K562 (cell line): ENCODE measurements at regions not wholly inside any gene's neighbourhood (a gene's known extent, or its start where the extent isn't known, plus 50 kb on each side); places are given as distances from the start of the nearest gene placed in this dataset.

Experiments
- ATAC-seq: fragments of 200-7000 bp; cut with Tn5 transposase; 3 replicates; pipeline ENCODE4 v1.9.1; 2020; ENCODE audit warnings: moderate library complexity
- BruUV-seq: library from RNA; stranded (reverse); fragments of 400-500 nt; replicated peaks from 2 replicates; lab custom pipeline; 2021; lab: Mats Ljungman, UMichigan
- CTCF ChIA-PET: fragments of 300-600 bp; formaldehyde crosslinking; extraction: SDS; loops from one replicate; lab custom pipeline; 2021; ENCODE audit warnings: low intra/inter-chr PET ratio; lab: Yijun Ruan, JAX
- POLR2A ChIA-PET: fragments of 300-600, 350-650 bp; sonication (Branson Sonifier 250); formaldehyde crosslinking; extraction: SDS; loops from one replicate; lab custom pipeline; 2021; ENCODE audit warnings: antibody characterized with exemption, inconsistent platforms; lab: Yijun Ruan, JAX
- DNase-seq, 4 experiments: peaks; one replicate each; pipeline versions ENCODE4 v3.0.0 to v3.0.0-alpha.2; 2011 to 2018; ENCODE audit warnings: low spot score in 3 of 4, mixed read lengths in 3 of 4; ENCODE audit errors: extremely low read depth in 1 of 4
- FAIRE-seq: peaks from 2 replicates; lab custom pipeline; 2011; peaks lifted over from hg19 to GRCh38; lab: Jason Lieb, UNC
- H2AFZ ChIP-seq: 2 replicates; pipeline ENCODE4 v1.6.0; 2011; ENCODE audit warnings: low read depth, low read length, control low read depth, inconsistent platforms
- H3K27ac ChIP-seq: fragments of 200-600 bp; 3 replicates; pipeline ENCODE4 v1.8.0; 2011; ENCODE audit warnings: low read depth, mild to moderate bottlenecking, control low read depth, inconsistent platforms, low read length, moderate library complexity, mixed read lengths; ENCODE audit errors: extremely low read depth
- H3K27me3 ChIP-seq, 2 experiments: fragments of 300-600 bp in 1 of 2; 2 replicates in 1 of 2; 3 replicates in 1 of 2; pipeline versions ENCODE4 v1.6.0 to v1.8.0; 2011; ENCODE audit warnings: inconsistent platforms in 2 of 2, low read length in 2 of 2, mild to moderate bottlenecking in 1 of 2, mixed read lengths in 1 of 2, moderate library complexity in 1 of 2; ENCODE audit not compliant: control insufficient read depth in 2 of 2, insufficient read depth in 2 of 2
- H3K36me3 ChIP-seq: fragments of 300-600 bp; 3 replicates; pipeline ENCODE4 v1.8.0; 2011; ENCODE audit warnings: mild to moderate bottlenecking, low read length, inconsistent platforms; ENCODE audit not compliant: control insufficient read depth, insufficient read depth
- H3K4me1 ChIP-seq, 2 experiments: fragments of 200-600 bp in 1 of 2; replicated peaks in 1 of 2; 2 replicates in 1 of 2; 3 replicates in 1 of 2; pipeline versions ENCODE4 v1.5.1 to v1.8.0; 2011; ENCODE audit warnings: inconsistent platforms in 2 of 2, low read length in 2 of 2, mild to moderate bottlenecking in 1 of 2, mixed read lengths in 1 of 2, moderate library complexity in 1 of 2; ENCODE audit not compliant: control insufficient read depth in 2 of 2, insufficient read depth in 2 of 2
- H3K4me2 ChIP-seq: 2 replicates; pipeline ENCODE4 v1.6.1; 2011; ENCODE audit warnings: low read length, control low read depth, inconsistent platforms, mixed read lengths; ENCODE audit not compliant: insufficient read depth
- H3K4me3 ChIP-seq: fragments of 200-600 bp; sonication (generic), shearing (Covaris generic); 2 replicates; pipeline ENCODE4 v1.5.1; 2016; ENCODE audit warnings: control low read depth, inconsistent platforms
- H3K79me2 ChIP-seq: fragments of 200-600 bp; 3 replicates; pipeline ENCODE4 v1.8.0; 2011; ENCODE audit warnings: low read length, inconsistent platforms; ENCODE audit not compliant: control insufficient read depth, insufficient read depth
- H3K9ac ChIP-seq, 2 experiments: 2 replicates each; pipeline versions ENCODE4 v1.6.0 to v1.6.1; 2011; ENCODE audit warnings: low read depth in 2 of 2, low read length in 2 of 2, control low read depth in 1 of 2, inconsistent platforms in 1 of 2, mild to moderate bottlenecking in 1 of 2, mixed read lengths in 1 of 2; ENCODE audit not compliant: insufficient read depth in 1 of 2
- H3K9me1 ChIP-seq: one replicate; pipeline ENCODE4 v1.6.0; 2011; ENCODE audit warnings: inconsistent platforms, mild to moderate bottlenecking, low read length, moderate library complexity; ENCODE audit not compliant: control insufficient read depth, insufficient read depth
- H3K9me3 ChIP-seq: replicated peaks from 2 replicates; pipeline ENCODE4 v1.5.1; 2011; ENCODE audit warnings: low read depth, low read length, inconsistent platforms; ENCODE audit not compliant: control insufficient read depth, insufficient read depth
- H4K20me1 ChIP-seq: replicated peaks from 2 replicates; pipeline ENCODE4 v1.6.1; 2011; ENCODE audit warnings: low read length, inconsistent platforms, mixed read lengths; ENCODE audit not compliant: control insufficient read depth, insufficient read depth
- CBX3 ChIP-seq, 2 experiments: IDR thresholded peaks; 1 replicate in 1 of 2; 2 replicates in 1 of 2; pipeline ENCODE4 v1.6.1; 2012; ENCODE audit warnings: inconsistent platforms in 2 of 2, low read length in 2 of 2, borderline replicate concordance in 1 of 2, control low read depth in 1 of 2
- FOXA1 ChIP-seq: fragments of 450-650 bp; IDR thresholded peaks from 2 replicates; pipeline ENCODE4 v1.6.1; 2016; ENCODE audit warnings: mild to moderate bottlenecking, borderline replicate concordance
- HIVEP1 ChIP-seq: fragments of 250-450 bp; sonication (Bioruptor Pico); IDR thresholded peaks from 2 replicates; pipeline ENCODE4 v1.4.0; 2020; ENCODE audit warnings: mild to moderate bottlenecking
- HNRNPH1 ChIP-seq: fragments of 200-400 bp; formaldehyde crosslinking; optimal IDR thresholded peaks from 2 replicates; pipeline ENCODE3; 2017; ENCODE audit warnings: low read depth, mild to moderate bottlenecking, low read length, moderate library complexity
- MXI1 ChIP-seq: IDR thresholded peaks from 2 replicates; pipeline ENCODE4 v1.6.1; 2011; ENCODE audit warnings: low read depth, mild to moderate bottlenecking, improper control_type of control experiment, low read length
- NFATC3 ChIP-seq: fragments of 450-650 bp; IDR thresholded peaks from 2 replicates; pipeline ENCODE4 v1.6.1; 2017; ENCODE audit warnings: mild to moderate bottlenecking
- OTX1 ChIP-seq: fragments of 450-650 bp; formaldehyde crosslinking; IDR thresholded peaks from 2 replicates; pipeline ENCODE4 v1.4.0; 2022; ENCODE audit warnings: mild to moderate bottlenecking
- PHTF2 ChIP-seq: fragments of 250-450 bp; sonication (Bioruptor Pico); IDR thresholded peaks from 2 replicates; pipeline ENCODE4 v1.5.0; 2021; ENCODE audit warnings: mild to moderate bottlenecking
- PPARD ChIP-seq: fragments of 250-450 bp; sonication (Bioruptor Pico); IDR thresholded peaks from 2 replicates; pipeline ENCODE4 v1.8.0; 2022; ENCODE audit warnings: inconsistent platforms, mild to moderate bottlenecking, moderate library complexity
- RNF2 ChIP-seq: sonication (generic); IDR thresholded peaks from 2 replicates; pipeline ENCODE4 v1.6.1; 2016
- SRF ChIP-seq, 2 experiments: fragments of 250-450, 450-650 bp in 1 of 2; sonication (Bioruptor Pico) in 1 of 2; sonication (generic) in 1 of 2; formaldehyde crosslinking; IDR thresholded peaks; 2 replicates each; pipeline versions ENCODE4 v1.5.0 to v1.5.1; 2020 to 2022; ENCODE audit warnings: mild to moderate bottlenecking in 1 of 2, missing genetic modification reagents in 1 of 2
- in situ Hi-C: fragments of 300-500 bp; cut with MboI; formaldehyde crosslinking; loops from 4 replicates; pipeline ENCODE4 v1.15.0; 2018; ENCODE audit warnings: inconsistent platforms, mixed read lengths
- intact Hi-C: fragments of 100-400 bp; cut with micrococcal nuclease; formaldehyde crosslinking; loops from 2 replicates; pipeline ENCODE4 v1.14.2; 2022
- TF ChIP-seq, protein P1 (sequence below): sonication (generic); formaldehyde crosslinking; IDR thresholded peaks from 2 replicates; pipeline ENCODE4 v1.8.0; 2022; ENCODE audit warnings: mild to moderate bottlenecking, missing genetic modification reagents
- TF ChIP-seq, protein P2 (sequence below): fragments of 250-450 bp; sonication (Bioruptor Pico); IDR thresholded peaks from 2 replicates; pipeline ENCODE4 v1.8.0; 2021; ENCODE audit warnings: moderate library complexity, mild to moderate bottlenecking, inconsistent platforms
- TF ChIP-seq, protein P3 (sequence below): IDR thresholded peaks from 3 replicates; pipeline ENCODE4 v1.6.1; 2011; ENCODE audit warnings: borderline replicate concordance, mild to moderate bottlenecking, moderate library complexity; ENCODE audit not compliant: insufficient read length; ENCODE audit errors: extremely low read depth
- TF ChIP-seq, protein P4 (sequence below): fragments of 250-450 bp; sonication (Bioruptor Pico); IDR thresholded peaks from 2 replicates; pipeline ENCODE4 v1.5.0; 2020; ENCODE audit warnings: mild to moderate bottlenecking, borderline replicate concordance

DNA sequence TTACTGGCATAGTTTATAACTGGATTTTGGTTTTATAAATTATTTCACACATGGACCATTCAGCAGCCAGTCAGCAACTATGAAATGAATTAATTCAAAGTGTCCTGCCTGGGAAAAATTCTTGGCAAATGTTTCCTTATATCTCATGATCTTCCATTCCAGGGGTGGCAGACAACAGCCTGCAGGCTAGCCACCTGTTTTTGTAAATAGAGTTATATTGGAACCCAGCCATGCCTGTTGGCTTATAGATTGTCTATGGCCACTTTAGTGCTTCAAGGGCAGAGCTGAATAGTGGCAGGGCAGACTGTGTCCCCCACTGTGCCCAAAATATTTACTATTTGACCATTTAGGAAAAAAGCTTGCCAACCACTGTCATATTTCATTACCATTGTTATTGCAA, 613.7 kb downstream of the TMEM114 start:
- Histone ChIP-seq H3K9ac (no peak overlapping the region), H4K20me1 (no peaks in the 10 kb centered on the region), H3K4me3 (no peak overlapping the region), H3K4me1 (no peaks in the 10 kb centered on the region), H3K36me3 (peaks cover 88% of the 10 kb centered on the region), H2AFZ (no peak overlapping the region), H3K9me1 (peaks cover under 1% of the 10 kb centered on the region), H3K27ac (no peak overlapping the region), H3K79me2 (no peaks in the 10 kb centered on the region), H3K9me3 (no peaks in the 10 kb centered on the region), H3K4me2 (no peak overlapping the region), H3K27me3 (no peaks in the 10 kb centered on the region)
- FAIRE-seq, result no peak
- BruUV-seq, result no TSS peak
- in situ Hi-C loops, result no loop called here
- no peak for DNase-seq
- POLR2A ChIA-PET, result no interaction called here
- no peak for ATAC-seq
- CTCF ChIA-PET, result no interaction called here
- intact Hi-C loops, result no loop called here
- TF ChIP-seq, protein P1, sequence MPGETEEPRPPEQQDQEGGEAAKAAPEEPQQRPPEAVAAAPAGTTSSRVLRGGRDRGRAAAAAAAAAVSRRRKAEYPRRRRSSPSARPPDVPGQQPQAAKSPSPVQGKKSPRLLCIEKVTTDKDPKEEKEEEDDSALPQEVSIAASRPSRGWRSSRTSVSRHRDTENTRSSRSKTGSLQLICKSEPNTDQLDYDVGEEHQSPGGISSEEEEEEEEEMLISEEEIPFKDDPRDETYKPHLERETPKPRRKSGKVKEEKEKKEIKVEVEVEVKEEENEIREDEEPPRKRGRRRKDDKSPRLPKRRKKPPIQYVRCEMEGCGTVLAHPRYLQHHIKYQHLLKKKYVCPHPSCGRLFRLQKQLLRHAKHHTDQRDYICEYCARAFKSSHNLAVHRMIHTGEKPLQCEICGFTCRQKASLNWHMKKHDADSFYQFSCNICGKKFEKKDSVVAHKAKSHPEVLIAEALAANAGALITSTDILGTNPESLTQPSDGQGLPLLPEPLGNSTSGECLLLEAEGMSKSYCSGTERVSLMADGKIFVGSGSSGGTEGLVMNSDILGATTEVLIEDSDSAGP (CRISPR knock-in tag), result no peak
- TF ChIP-seq SRF (CRISPR knock-in tag; IDR thresholded peaks at IDR 0.05), result no peak
- no peak for TF ChIP-seq RNF2
- TF ChIP-seq NFATC3, result no peak
- no peak for TF ChIP-seq HNRNPH1
- TF ChIP-seq CBX3 (IDR thresholded peaks at IDR 0.05; ENCODE audit: borderline replicate concordance in 1 of 2, low read length in 2 of 2), result no peak
- no peak for TF ChIP-seq PPARD
- TF ChIP-seq, protein P2, sequence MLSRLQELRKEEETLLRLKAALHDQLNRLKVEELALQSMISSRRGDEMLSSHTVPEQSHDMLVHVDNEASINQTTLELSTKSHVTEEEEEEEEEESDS (CRISPR knock-in tag), result no peak
- TF ChIP-seq, protein P3, sequence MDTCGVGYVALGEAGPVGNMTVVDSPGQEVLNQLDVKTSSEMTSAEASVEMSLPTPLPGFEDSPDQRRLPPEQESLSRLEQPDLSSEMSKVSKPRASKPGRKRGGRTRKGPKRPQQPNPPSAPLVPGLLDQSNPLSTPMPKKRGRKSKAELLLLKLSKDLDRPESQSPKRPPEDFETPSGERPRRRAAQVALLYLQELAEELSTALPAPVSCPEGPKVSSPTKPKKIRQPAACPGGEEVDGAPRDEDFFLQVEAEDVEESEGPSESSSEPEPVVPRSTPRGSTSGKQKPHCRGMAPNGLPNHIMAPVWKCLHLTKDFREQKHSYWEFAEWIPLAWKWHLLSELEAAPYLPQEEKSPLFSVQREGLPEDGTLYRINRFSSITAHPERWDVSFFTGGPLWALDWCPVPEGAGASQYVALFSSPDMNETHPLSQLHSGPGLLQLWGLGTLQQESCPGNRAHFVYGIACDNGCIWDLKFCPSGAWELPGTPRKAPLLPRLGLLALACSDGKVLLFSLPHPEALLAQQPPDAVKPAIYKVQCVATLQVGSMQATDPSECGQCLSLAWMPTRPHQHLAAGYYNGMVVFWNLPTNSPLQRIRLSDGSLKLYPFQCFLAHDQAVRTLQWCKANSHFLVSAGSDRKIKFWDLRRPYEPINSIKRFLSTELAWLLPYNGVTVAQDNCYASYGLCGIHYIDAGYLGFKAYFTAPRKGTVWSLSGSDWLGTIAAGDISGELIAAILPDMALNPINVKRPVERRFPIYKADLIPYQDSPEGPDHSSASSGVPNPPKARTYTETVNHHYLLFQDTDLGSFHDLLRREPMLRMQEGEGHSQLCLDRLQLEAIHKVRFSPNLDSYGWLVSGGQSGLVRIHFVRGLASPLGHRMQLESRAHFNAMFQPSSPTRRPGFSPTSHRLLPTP, result no peak
- no peak for TF ChIP-seq PHTF2 (CRISPR knock-in tag)
- TF ChIP-seq HIVEP1 (CRISPR knock-in tag), result no peak
- TF ChIP-seq, protein P4, sequence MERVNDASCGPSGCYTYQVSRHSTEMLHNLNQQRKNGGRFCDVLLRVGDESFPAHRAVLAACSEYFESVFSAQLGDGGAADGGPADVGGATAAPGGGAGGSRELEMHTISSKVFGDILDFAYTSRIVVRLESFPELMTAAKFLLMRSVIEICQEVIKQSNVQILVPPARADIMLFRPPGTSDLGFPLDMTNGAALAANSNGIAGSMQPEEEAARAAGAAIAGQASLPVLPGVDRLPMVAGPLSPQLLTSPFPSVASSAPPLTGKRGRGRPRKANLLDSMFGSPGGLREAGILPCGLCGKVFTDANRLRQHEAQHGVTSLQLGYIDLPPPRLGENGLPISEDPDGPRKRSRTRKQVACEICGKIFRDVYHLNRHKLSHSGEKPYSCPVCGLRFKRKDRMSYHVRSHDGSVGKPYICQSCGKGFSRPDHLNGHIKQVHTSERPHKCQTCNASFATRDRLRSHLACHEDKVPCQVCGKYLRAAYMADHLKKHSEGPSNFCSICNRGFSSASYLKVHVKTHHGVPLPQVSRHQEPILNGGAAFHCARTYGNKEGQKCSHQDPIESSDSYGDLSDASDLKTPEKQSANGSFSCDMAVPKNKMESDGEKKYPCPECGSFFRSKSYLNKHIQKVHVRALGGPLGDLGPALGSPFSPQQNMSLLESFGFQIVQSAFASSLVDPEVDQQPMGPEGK (CRISPR knock-in tag), result no peak
- no peak for TF ChIP-seq OTX1 (CRISPR knock-in tag)
- TF ChIP-seq MXI1, result no peak
- TF ChIP-seq FOXA1, result no peak
